ENCODE measurements at regions not wholly inside any gene's neighbourhood (a gene's known extent, or its start where the extent isn't known, plus 50 kb on each side); places are given as distances from the start of the nearest gene placed in this dataset.
"Not testable (repeated sequence)": the region's sequence is repeated elsewhere in the genome, so short reads cannot be mapped to it uniquely, and the experiment has no call there.

DNA sequence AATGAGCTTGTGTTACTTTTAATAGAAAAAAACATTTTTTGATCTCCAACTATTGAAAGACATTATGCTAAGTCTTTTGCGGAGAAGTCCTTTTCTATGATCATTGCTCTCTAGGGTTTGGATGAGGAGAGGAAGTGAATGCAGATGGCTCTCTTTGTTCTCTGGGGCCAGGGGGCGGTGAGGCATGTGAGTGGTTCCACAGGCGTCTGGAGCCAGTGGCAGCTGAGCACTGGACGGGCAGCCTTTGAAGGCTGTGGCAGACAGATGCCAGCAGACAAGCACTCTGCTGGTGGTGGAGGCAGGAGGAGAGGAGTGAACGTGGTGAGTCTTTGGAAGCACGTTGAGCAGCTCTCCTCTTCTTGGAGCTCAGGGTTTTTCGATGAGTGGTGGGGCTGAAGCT is 107.8 kb downstream of the GOLGA6L22 start:
- TF ChIP-seq, protein P1, sequence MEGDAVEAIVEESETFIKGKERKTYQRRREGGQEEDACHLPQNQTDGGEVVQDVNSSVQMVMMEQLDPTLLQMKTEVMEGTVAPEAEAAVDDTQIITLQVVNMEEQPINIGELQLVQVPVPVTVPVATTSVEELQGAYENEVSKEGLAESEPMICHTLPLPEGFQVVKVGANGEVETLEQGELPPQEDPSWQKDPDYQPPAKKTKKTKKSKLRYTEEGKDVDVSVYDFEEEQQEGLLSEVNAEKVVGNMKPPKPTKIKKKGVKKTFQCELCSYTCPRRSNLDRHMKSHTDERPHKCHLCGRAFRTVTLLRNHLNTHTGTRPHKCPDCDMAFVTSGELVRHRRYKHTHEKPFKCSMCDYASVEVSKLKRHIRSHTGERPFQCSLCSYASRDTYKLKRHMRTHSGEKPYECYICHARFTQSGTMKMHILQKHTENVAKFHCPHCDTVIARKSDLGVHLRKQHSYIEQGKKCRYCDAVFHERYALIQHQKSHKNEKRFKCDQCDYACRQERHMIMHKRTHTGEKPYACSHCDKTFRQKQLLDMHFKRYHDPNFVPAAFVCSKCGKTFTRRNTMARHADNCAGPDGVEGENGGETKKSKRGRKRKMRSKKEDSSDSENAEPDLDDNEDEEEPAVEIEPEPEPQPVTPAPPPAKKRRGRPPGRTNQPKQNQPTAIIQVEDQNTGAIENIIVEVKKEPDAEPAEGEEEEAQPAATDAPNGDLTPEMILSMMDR (IDR thresholded peaks at IDR 0.05): not testable (repeated sequence)
- TF ChIP-seq POLR2AphosphoS5, POLR2A (IDR thresholded peaks at IDR 0.05): not testable (repeated sequence)

All from sigmoid colon (tissue), 4 donors.